GM18499 (cell line): ENCODE measurements at regions not wholly inside any gene's neighbourhood (a gene's known extent, or its start where the extent isn't known, plus 50 kb on each side); places are given as distances from the start of the nearest gene placed in this dataset.

Experiments
- ATAC-seq: cut with Tn5 transposase; IDR thresholded peaks from one replicate; pipeline ENCODE4 v1.9.1; 2021; ENCODE audit warnings: moderate number of reproducible peaks; ENCODE audit not compliant: insufficient read depth, unreplicated experiment

DNA sequence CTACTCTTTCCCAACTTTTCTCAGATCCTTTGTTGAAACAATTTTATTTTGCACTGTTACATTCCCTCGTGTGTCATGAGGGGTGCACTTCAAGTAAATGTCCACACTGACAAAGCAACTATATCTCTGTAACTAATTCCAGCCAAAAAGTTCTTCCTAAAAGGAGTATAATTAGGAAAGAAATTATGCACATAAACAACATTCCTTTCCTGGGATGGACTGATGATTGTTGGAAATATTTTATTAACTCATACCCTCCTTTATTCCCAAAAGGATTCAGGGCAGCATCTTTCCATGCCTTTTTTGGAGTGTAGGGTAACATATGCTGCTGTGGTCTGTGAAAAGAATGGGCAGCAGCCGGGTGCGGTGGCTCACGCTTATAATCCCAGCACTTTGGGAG lies 426.1 kb upstream of the THBS1 start:
- ATAC-seq, result no peak

DNA sequence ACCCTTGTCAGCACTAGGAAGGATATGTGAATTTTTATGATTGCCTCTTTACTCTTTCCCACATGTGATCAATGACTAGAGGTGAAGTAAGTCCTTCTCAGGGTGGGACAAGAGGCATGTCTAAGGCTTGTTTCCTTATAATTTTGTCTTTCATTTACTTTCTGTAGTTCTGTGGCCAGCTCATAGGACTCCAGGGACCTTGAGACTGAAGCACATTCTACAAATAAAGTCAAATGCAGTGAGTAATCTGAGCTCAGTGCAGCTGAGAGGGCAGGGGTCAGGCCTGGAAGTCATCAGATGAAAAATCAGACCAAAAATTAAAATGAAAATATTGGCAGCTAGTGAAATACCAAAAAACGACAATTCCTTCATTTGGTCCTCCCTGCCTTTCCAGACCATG lies 424.7 kb upstream of the THBS1 start:
- ATAC-seq, result no peak

DNA sequence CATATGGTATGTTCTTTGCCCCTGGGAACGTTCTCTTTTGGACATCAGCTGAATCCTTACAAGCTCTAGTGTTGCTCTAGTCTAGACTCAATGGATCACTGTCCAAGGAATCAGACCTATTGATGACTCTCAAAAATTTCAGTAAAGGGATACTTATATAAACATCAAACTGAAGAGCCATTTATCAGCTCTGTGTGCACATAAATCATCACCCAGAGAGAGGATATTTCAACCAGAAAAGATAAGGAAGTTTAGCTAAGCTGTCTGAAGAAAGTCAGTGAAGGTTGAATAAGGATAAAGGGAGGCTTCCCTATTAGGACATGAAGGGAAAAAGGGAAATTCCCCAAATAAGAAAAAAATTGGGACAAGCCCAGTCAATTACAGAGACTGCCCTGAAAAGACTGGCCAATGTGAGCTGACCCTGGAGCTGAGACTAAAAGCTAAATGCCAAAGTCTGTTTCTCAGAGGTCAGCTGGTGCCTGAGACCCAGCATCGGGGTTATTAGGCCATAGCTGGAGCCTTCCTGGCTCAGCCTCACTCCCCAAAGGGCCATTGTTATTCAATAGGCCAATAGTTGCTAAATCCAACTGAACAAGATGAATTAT lies 424.1 kb upstream of the THBS1 start:
- no peak for ATAC-seq

DNA sequence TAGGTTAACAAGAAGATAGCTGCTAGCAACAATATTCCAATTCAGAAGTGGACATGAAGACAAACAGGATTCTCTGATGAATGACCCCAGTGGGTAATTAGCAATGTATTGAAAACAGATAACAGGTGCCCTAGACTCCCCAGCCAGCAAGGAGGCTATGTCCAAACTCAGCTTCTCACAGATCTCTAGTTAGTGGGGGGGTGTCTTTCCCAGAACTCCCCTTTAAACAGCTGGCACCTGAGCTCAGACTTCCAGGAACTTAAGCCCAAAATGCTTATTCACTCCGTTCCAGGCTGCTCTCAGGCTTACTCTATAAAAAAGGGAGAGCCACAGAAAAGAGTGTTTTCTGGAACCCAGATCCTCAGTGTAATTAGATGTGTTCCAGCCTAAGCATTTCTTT lies 423.0 kb upstream of the THBS1 start:
- no peak for ATAC-seq

DNA sequence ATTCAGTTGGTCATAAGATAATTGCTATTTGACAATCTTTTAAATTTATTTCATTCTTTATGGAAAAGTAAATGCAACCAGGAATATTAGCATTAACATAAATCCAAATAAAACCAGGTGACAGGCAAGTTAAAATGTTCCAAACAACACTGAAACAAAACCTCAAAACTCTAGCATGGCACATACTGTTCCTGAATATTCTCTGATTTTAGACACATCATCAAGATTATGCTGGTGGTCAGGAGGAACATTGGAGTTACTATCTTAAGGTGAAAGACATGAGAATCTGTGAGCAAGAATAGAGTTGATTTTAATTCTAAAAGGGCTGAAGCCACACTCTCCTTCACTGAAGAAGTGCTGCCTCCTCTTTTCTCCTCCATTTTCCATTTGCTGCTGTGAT lies 421.0 kb upstream of the THBS1 start:
- ATAC-seq, result no peak

DNA sequence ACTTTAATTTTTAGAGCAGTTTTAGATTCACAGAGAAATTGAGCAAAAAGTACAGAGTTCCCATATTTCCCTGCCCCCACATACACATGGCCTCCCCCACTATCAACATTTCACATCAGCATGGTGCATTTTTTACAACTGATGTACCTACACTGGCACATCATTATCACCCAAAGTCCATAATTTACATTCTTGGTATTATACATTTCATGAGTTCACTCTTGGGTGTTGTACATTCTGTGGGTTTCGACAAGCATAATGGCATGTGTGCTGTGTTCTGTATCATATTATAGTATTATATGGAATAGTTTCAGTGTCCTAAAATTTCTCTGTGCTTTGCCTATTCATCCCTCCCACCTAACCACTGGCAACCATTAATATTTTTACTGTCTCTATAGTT lies 419.8 kb upstream of the THBS1 start:
- no peak for ATAC-seq

DNA sequence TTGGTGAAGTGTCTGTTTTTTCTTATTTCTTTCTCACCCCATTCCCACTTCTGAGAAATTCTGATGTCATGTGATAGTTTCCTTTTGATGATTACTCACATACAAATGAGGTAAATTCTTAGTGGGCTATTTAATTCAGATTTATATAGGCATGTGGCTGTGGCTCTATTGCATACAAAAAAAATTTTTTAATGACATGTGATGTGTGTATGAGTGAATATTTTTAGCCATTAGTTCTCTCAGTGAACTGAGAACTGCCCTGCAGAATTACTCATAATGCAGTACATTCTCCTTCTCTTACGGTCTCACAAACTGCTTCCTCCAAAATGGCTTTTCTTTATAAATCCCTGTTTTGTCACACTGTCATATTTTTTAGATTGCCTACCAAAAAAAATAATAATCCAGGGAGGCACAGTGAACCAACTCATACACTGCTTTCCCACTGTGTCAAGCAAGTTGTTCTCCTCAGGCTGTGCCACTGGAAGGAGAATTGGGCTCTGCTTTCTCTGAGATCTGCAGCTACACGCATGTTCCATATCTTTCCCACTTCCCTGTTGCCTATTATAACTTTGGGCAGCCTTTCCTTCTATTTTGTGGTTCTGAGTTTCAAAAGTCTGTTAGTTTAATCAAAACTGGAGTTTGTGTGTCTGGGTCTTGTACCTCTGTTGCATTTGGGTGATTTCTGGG lies 415.7 kb upstream of the THBS1 start:
- no peak for ATAC-seq

DNA sequence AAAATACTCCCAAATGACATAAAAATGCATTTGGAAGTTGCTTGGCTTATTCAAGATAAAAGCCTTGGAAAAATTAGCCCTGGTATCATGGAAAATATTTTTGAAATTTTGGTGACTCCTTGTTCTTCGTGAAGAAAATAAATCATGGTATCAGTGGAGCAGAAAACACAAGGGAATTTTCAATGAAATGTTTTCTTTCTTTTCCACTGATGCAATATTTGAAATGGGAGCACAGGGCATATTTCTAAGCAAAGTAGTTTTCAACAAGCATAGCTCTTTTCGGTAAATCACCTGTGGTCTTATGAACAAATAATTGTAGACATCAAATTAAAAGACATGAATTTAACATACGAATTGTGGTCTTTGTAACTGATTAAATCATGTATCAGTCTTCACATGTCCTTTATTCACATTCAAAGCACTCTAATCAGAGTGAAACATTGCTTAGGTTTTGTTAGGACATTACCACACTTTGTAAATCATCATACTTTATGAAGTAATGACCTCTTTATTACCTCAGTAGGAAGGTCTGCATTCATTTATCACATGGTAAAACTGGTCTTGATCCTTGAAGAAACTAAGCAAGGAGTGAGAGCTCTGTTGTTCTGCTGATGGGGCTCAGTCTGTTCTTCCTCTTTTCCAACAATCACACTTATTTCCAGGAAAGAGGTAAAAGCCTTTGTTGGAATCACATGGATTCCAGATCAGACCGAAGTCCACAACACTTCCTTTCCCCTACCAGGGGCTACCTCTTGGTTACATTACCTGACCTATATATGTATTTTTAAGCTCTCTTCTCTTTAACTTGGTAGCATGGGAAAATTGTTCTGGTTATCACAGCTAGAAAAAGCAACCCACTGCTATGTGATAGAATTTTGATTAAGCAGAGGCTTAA lies 413.5 kb upstream of the THBS1 start:
- ATAC-seq, result no peak

DNA sequence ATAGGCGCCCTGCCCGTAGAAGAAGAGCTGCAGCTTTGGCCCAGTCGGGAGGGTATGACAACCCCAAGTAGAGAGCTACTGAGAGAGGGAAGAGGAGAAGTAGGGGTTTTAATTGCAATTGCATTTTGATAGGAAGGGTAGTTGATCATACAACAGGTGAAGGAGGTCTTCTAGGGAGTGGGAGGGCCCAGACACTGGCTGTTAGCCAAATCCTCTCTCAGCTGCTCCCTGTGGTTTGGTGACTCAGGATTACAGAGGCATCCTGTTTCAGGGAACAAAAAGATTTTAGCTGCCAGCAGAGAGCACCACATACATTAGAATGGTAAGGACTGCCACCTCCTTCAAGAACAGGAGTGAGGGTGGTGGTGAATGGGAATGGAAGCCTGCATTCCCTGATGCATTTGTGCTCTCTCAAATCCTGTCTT lies 408.9 kb upstream of the THBS1 start:
- no peak for ATAC-seq

DNA sequence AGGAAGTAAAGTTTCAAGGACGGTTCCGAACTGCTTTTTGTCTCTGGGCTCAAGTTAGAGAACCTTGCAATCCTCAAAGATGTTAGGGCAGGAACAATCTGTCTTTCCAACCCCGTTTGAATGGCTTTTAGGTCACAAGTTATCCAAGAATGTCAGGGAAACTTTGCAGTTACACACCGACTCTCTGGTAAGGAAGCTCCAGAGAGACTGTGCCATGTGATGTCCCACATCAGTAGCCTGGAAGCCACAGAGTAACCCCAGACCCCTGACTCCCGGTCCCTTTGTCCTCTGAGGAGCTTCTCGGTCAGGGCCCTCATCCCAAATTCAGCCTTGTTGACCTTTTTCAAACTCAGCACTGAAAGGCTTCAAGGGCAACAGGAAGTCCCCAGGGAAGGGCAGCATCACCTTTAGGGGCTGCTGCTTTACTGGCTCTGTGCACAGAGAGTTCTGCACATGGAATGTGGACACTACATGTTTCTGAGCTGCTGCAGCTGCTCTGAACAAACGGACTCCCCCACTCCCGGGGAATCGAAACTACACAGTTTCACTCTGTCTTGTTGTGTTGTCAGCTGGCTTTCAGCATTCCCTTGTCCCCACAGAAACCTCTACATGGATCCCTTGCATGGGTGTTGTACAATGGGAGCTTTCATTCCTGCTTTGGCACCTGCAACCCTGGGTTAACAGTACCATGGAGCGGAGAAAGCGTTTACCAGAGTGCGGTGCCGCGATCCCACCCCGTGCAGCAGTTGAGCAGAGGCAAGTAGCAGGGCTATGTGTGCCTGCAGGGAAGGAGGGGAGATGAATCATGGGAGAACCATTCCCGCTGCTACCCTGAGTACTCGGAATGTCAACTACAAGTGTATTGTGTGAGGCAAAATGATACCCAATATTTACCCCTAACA lies 408.2 kb upstream of the THBS1 start:
- ATAC-seq, result no peak

DNA sequence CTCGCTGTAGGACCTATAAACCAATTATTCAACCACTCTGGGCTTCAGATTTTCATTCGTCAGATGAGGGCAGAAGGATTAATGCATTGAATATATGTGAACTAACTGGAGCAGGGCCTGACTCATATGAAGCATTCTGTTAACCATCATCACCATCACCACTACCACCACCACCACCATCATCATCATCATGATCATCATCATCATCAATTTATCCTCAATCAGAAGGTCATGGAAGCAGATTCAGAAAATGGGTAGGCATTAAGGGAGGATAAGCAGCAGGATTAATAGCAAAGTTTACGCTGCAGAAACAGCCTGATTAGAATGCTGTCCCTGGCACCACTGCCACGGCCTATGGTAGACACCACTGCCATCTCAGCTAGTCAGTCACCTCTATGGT lies 407.5 kb upstream of the THBS1 start:
- no peak for ATAC-seq

DNA sequence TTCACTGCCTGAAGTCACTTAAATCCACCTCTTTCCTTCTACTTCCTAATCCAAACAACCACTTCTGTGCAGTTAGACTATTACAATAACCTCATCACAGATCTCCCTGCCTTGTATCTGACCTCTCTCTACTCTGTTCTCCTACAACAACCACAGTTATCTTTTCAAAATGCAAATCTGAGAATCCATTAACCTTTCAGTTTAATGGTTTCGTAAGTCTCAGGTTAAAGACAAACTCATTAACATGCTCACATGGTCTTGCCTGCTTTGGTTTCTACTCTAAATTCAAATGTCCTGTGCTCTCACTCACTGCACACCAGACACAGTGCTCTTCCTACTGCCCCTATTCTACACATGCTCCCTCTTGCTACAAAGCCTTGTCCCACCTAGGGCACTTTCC lies 406.5 kb upstream of the THBS1 start:
- no peak for ATAC-seq

DNA sequence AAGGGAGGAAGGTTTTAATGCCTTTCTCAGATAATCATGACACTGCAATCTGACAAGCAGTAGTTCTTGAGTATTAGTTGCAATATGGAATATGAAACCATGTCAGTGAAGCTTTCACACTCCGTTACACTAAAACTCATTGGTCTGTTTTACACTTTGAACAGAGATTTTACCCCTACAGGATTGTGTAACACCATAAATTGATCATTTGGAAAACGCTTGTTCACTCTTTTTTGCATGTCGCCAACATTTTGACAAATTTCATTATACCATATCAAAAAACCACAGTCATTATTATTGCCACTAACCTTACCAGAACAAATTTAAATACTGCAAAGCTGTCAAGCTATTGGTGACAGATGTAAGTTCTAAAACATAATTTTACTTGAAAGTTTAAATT lies 404.8 kb upstream of the THBS1 start:
- no peak for ATAC-seq

DNA sequence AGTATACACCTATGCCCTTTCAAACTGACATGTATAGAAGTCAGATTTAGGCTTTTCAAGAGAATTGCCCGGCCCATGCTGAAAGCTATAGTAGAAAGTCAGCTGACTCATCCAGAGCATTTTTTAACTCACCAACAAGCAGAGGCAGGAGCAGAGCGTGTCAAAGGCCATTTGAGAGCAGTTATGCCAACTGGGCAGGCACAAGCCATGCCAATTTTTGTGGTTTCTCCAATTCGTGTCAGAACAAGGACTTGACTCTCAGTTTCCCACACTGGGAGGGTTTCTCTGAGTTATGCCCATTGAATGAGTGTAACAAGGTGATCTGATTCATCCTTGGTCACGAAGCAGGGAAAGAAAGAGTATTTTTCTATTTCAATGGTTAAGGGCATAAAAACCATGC lies 403.3 kb upstream of the THBS1 start:
- no peak for ATAC-seq

DNA sequence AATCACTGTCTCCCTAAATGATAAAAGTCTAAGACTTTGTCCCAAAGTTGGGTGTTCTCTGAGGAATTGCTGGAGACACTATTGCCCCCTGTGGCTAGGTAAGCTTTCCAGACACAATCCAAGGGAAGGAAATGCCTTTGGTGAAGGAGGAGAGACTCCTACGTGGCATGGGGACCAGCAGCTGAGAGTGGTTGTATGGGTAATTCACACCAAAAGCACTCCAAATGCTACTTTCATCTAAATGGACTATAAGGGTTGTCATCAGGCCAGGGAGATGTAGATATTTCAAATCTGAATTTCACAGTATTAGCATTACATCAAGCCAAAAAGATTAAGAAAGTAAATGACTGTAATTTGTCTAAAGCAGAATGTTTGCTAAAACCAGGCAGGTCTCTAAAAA lies 400.8 kb upstream of the THBS1 start:
- no peak for ATAC-seq

DNA sequence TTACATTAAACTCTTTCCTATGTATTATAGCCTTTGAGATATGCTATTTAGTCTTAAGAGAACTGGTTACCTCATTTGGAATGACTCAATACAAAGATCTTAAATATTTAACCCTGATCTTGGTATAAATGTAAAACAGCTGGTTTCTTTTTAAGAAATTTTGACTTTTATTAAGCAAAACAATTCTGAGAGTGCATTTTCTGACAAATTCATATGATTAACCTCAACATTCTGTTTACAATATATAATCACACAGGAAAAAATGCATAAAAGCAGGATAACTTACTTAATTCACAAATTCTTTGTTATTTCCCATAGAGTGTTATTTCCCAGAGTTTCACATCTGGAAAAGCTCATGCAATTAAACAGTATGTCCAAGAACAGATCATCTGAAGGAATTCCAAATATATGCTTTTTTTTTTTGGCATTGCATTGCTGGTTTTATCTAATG lies 400.4 kb upstream of the THBS1 start:
- ATAC-seq, result no peak

DNA sequence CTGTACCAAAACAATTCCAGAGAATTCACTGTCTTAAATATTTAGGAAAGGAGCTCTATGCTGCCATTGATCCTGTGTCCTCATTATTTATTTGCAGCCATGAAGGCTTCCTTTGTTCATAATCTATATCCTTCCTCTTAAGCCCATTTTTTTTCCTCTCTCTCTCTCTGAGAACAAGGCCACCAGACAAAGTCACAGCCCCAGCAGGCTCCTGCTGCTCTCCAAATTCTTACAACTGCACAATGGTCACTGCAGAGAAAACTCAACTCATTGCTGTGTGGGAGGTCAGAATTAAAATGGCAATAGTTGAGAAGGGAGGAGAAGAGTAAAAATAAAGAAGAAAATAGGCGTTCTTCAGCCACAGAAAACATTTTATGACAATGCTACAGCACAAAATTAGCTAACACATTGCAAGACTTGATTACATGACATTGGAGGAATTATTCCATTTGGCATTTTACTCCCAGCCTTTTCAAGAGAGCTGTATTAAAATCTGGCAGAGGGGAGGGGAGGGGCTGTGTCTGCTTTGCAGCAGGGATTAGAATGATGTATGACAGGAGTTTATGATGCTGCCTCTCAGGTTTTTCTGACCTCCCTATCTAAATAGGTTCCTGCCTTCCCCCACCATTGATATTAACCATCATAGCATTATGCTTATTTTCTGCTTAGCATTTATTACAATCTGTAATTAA lies 399.7 kb upstream of the THBS1 start:
- ATAC-seq, result no peak

DNA sequence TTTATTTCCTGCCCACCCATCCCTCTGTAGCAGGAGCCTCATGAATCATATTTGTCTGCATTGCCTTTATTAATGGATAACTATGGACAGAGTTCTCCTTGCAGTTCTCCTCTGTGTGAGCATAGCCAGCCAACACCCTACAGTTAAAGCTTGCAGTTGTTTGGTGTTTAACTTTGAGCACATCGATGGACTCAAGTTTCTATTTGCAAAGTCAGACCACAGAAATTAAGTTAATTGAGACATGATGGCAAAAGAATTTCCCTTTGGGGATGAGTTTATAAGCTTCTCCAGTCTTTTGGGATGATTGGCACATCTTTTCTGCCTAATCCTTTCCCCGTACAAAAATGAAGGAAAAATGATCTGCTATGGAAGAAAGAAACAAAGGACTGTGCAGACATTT lies 398.9 kb upstream of the THBS1 start:
- no peak for ATAC-seq

DNA sequence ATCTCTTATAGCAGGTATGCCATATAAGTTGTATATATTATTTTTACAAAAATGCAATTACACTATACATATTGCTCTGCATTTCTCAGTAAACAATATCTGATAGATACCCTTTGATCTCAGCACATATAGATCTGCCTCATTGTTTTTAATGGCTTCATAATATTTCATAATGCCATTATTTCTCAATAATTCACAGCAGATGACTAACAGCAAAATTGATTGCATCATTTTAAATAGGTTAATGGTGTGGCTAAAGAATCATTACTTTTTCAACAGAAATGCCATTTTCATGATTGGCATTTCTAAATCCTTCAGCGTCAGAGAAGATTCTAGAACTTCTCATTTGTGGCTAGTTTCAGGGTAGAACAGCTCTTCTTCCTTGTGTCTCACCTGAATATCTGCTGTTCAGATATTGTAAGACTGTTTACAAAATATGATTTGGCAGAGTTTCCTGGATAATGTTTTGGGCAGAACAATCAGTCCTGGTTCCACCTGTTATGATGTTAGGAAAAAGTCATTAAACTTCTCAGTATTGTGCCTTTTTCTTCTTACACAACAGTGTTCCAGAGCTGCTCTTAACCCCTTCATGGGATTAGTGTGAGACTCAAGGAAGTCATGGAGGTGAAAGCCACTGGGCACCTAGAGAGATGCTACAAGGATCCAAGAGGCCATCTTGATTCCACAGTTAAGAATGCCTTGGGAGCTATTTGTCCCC lies 397.6 kb upstream of the THBS1 start:
- ATAC-seq, result no peak
